ENCODE measurements at regions not wholly inside any gene's neighbourhood (a gene's known extent, or its start where the extent isn't known, plus 50 kb on each side); places are given as distances from the start of the nearest gene placed in this dataset.
"Not testable (repeated sequence)": the region's sequence is repeated elsewhere in the genome, so short reads cannot be mapped to it uniquely, and the experiment has no call there.

- H3K4me1 Mint-ChIP-seq = peaks cover 0 to 3% of the 10 kb centered on the region in 2 donors
- DNase-seq = no peak
- no peak overlapping the region for H3K4me3 Mint-ChIP-seq
- H3K27ac Mint-ChIP-seq = no peak overlapping the region
- H3K27me3 Mint-ChIP-seq (ENCODE audit: low read depth in 2 of 2) = no peaks in the 10 kb centered on the region
- H3K9me3 Mint-ChIP-seq = no peaks in the 10 kb centered on the region
- no peaks in the 10 kb centered on the region for H3K4me1 ChIP-seq (ENCODE audit: control insufficient read depth, insufficient read depth, low read length)
- H3K36me3 Mint-ChIP-seq = no peaks in the 10 kb centered on the region
- no peak overlapping the region for H3K27ac ChIP-seq (ENCODE audit: low read length)
- intact Hi-C loops (cut with micrococcal nuclease) = no loop called here
- no peak for ATAC-seq
- WGBS (ENCODE audit: insufficient coverage) = no CpG with 5 or more reads among the region's 2 CpGs
- no peak for TF ChIP-seq CTCF (IDR thresholded peaks at IDR 0.05)
- H3K4me3 ChIP-seq (ENCODE audit: low read length) = no peak overlapping the region
- no peaks in the 10 kb centered on the region for H3K36me3 ChIP-seq (ENCODE audit: control insufficient read depth, insufficient read depth, low read length)
- no peaks in the 10 kb centered on the region for H3K27me3 ChIP-seq (ENCODE audit: control insufficient read depth, insufficient read depth, low read length)
- no peaks in the 10 kb centered on the region for H3K9me3 ChIP-seq (ENCODE audit: control insufficient read depth, insufficient read depth, low read length)
Observed at GRCh38 chrY:18904296-18904695, 130.8 kb upstream of the HSFY2 start.

- Mint-ChIP-seq H3K36me3 (no peaks in the 10 kb centered on the region), H3K4me1 (no peaks in the 10 kb centered on the region), H3K9me3 (peaks cover 0 to 7% of the 10 kb centered on the region in 2 donors), H3K27me3 (ENCODE audit: low read depth in 2 of 2) (no peaks in the 10 kb centered on the region), H3K4me3 (no peak overlapping the region), H3K27ac (no peak overlapping the region)
- Histone ChIP-seq H3K9me3 (ENCODE audit: control insufficient read depth, insufficient read depth, low read length) (no peaks in the 10 kb centered on the region), H3K36me3 (ENCODE audit: control insufficient read depth, insufficient read depth, low read length) (no peaks in the 10 kb centered on the region), H3K4me3 (ENCODE audit: low read length) (no peak overlapping the region), H3K27me3 (ENCODE audit: control insufficient read depth, insufficient read depth, low read length) (no peaks in the 10 kb centered on the region), H3K4me1 (ENCODE audit: control insufficient read depth, insufficient read depth, low read length) (no peaks in the 10 kb centered on the region), H3K27ac (ENCODE audit: low read length) (no peak overlapping the region)
- 87% methylated on average over 4 of the region's 4 CpGs for WGBS (ENCODE audit: insufficient coverage)
- ATAC-seq = no peak
- DNase-seq = no peak
- TF ChIP-seq CTCF (IDR thresholded peaks at IDR 0.05) = no peak
- intact Hi-C loops (cut with micrococcal nuclease) = no loop called here
Observed at GRCh38 chrY:18891994-18892393, 118.5 kb upstream of the HSFY2 start.

- no peak overlapping the region for H3K27ac ChIP-seq (ENCODE audit: low read length)
- H3K9me3 ChIP-seq (ENCODE audit: control insufficient read depth, insufficient read depth, low read length) = no peaks in the 10 kb centered on the region
- H3K4me1 ChIP-seq (ENCODE audit: control insufficient read depth, insufficient read depth, low read length) = no peaks in the 10 kb centered on the region
- H3K27me3 ChIP-seq (ENCODE audit: control insufficient read depth, insufficient read depth, low read length) = no peaks in the 10 kb centered on the region
- H3K4me3 Mint-ChIP-seq = no peak overlapping the region
- H3K27ac Mint-ChIP-seq = no peak overlapping the region
- H3K9me3 Mint-ChIP-seq = peaks cover 0 to 2% of the 10 kb centered on the region in 2 donors
- H3K4me1 Mint-ChIP-seq = no peaks in the 10 kb centered on the region
- intact Hi-C loops (cut with micrococcal nuclease) = no loop called here
- ATAC-seq (no peak), DNase-seq (no peak)
- 86% methylated on average over 2 of the region's 2 CpGs for WGBS (ENCODE audit: insufficient coverage)
- no peaks in the 10 kb centered on the region for H3K36me3 ChIP-seq (ENCODE audit: control insufficient read depth, insufficient read depth, low read length)
- TF ChIP-seq CTCF (IDR thresholded peaks at IDR 0.05) = no peak
- no peaks in the 10 kb centered on the region for H3K27me3 Mint-ChIP-seq (ENCODE audit: low read depth in 2 of 2)
- H3K36me3 Mint-ChIP-seq = no peaks in the 10 kb centered on the region
- no peak overlapping the region for H3K4me3 ChIP-seq (ENCODE audit: low read length)
Observed at GRCh38 chrY:18889548-18889947, 116.0 kb upstream of the HSFY2 start.

GRCh38 chrY:18884748-18885147 is 111.2 kb upstream of the HSFY2 start:
- Histone ChIP-seq H3K9me3 (ENCODE audit: control insufficient read depth, insufficient read depth, low read length) (no peaks in the 10 kb centered on the region), H3K27me3 (ENCODE audit: control insufficient read depth, insufficient read depth, low read length) (no peaks in the 10 kb centered on the region), H3K4me1 (ENCODE audit: control insufficient read depth, insufficient read depth, low read length) (no peaks in the 10 kb centered on the region), H3K27ac (ENCODE audit: low read length) (no peak overlapping the region), H3K4me3 (ENCODE audit: low read length) (no peak overlapping the region), H3K36me3 (ENCODE audit: control insufficient read depth, insufficient read depth, low read length) (no peaks in the 10 kb centered on the region)
- intact Hi-C loops (cut with micrococcal nuclease) = no loop called here
- Mint-ChIP-seq H3K4me1 (no peaks in the 10 kb centered on the region), H3K9me3 (peaks cover 0 to 3% of the 10 kb centered on the region in 2 donors), H3K4me3 (no peak overlapping the region), H3K27ac (no peak overlapping the region), H3K27me3 (ENCODE audit: low read depth in 2 of 2) (no peaks in the 10 kb centered on the region), H3K36me3 (no peaks in the 10 kb centered on the region)
- no peak for TF ChIP-seq CTCF (IDR thresholded peaks at IDR 0.05)
- ATAC-seq (no peak), DNase-seq (no peak)
- WGBS (ENCODE audit: insufficient coverage) = 94% methylated on average over 2 of the region's 2 CpGs

GRCh38 chrY:18869145-18869544 is 95.6 kb upstream of the HSFY2 start:
- H3K27me3 ChIP-seq (ENCODE audit: control insufficient read depth, insufficient read depth, low read length); H3K9me3 ChIP-seq (ENCODE audit: control insufficient read depth, insufficient read depth, low read length); H3K9me3 Mint-ChIP-seq; H3K4me3 ChIP-seq (ENCODE audit: low read length); H3K36me3 ChIP-seq (ENCODE audit: control insufficient read depth, insufficient read depth, low read length); H3K36me3 Mint-ChIP-seq; H3K27ac ChIP-seq (ENCODE audit: low read length); ATAC-seq; intact Hi-C loops (cut with micrococcal nuclease); H3K27me3 Mint-ChIP-seq (ENCODE audit: low read depth in 2 of 2); DNase-seq; H3K4me1 Mint-ChIP-seq; H3K4me1 ChIP-seq (ENCODE audit: control insufficient read depth, insufficient read depth, low read length); H3K27ac Mint-ChIP-seq; H3K4me3 Mint-ChIP-seq: not testable (repeated sequence)
- WGBS (ENCODE audit: insufficient coverage) = no CpG with 5 or more reads among the region's 6 CpGs
